ENCODE measurements at regions not wholly inside any gene's neighbourhood (a gene's known extent, or its start where the extent isn't known, plus 50 kb on each side); places are given as distances from the start of the nearest gene placed in this dataset.
"Not testable (repeated sequence)": the region's sequence is repeated elsewhere in the genome, so short reads cannot be mapped to it uniquely, and the experiment has no call there.

GRCh38 chr12:5166976-5167375, 123.3 kb downstream of the KCNA5 start:
- DNase-seq: no peak

- no peak for DNase-seq
These were observed 124.5 kb downstream of the KCNA5 start for GRCh38 chr12:5168148-5168547.

- no peak for DNase-seq
These were observed 127.2 kb downstream of the KCNA5 start for GRCh38 chr12:5170844-5171243.

GRCh38 chr12:5171701-5172100, 128.0 kb downstream of the KCNA5 start:
- peak; percentile 64 for DNase-seq

DNA sequence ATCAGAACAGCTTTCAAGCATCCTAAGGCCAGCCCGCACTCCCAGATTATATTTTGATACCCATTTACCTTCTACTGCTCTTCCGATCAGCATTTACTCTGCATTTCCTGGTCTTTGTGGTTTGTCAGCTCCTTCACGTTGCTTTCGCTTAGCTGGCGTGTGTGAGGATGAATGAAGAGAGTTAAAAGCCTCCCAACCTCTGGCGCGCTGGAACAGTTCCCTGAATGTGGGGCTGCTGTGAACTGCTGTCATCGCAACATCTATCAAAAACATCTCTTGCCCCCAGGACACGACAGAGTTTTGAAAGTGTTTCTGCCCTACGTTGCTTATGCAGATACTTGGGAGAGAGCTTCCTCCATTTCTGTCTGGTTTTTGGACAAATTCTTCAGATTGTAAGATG, 129.2 kb downstream of the KCNA5 start:
- no peak for DNase-seq

DNA sequence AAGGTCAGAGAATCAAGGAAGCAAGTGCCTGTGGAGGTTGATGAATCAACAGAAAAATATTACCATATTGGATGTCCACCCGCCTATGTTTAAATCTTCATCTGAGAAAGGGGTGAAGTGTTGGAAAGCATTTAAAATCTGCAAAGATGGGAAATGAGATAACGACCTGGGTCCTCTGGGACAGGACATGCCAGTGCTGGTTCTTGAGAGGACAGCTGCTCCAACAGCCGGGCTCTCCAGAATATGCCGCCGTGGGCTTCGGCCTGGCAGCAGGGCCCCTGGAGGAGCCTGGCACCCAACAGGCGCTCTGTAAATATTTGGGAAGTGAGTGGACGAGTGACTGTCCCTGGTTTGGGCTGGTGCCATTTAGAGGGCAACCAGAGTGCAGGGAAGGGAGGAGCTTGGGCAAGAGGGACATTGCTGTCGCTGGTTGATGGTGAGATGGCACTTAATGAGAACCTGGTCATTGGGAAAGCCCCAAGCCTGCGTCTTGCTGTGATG, 129.9 kb downstream of the KCNA5 start:
- no peak for DNase-seq

DNA sequence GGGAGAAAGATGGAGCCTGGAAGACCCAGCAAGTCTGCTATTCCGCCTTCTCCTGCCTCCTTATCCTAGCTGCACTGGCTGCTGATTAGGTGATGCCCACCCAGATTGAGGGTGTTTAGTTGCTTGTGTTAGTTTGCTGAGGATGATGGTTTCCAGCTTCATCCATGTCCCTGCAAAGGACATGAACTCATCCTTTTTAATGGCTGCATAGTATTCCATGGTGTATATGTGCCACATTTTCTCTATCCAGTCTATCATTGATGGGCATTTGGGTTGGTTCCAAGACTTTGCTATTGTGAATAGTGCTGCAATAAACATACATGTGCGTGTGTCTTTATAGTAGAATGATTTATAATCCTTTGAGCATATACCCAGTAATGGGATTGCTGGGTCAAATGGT, 131.7 kb downstream of the KCNA5 start:
- not testable (repeated sequence) for DNase-seq

- no peak for DNase-seq
These were observed 132.4 kb downstream of the KCNA5 start for GRCh38 chr12:5176036-5176435.

DNA sequence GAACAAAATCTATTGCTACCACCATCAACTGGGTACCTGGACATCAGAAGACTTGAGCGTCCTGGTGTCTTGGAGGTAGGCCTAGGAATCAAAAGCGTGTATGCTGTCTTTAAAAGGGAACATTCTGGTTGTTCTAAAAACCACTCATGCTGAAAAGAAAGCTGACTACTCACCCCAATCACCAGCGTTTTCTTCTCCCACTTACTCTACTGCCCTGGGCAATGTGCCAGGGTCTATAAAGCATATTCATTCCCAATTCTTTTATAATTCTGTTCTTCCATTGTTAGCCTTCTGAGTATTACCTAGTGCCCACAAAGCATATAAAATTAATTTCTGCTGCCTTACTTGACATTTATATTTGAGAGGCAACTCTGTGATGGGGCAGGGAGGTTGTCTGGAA, 133.4 kb downstream of the KCNA5 start:
- no peak for DNase-seq

DNA sequence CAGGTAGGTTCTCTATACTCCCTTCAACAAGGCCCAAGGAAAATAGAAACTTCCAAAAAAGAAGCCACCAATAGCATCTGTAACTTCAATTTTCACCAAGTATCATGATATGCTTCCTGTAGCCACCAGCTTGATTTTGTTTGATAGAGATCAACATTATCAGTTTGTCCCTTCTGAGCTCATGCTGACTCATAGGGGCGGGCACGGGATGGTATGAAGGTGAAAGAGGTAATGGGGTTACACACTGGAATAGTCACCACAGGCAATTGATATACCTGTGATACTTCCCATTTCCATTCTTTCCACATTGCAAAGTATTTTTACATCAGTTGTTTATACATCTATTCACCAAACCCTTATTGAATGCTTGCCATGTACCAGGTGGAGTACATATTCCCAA, 134.1 kb downstream of the KCNA5 start:
- no peak for DNase-seq

- DNase-seq: no peak
These were observed 134.9 kb downstream of the KCNA5 start for GRCh38 chr12:5178571-5178970.

GRCh38 chr12:5180496-5180895, 136.8 kb downstream of the KCNA5 start:
- DNase-seq: no peak

DNA sequence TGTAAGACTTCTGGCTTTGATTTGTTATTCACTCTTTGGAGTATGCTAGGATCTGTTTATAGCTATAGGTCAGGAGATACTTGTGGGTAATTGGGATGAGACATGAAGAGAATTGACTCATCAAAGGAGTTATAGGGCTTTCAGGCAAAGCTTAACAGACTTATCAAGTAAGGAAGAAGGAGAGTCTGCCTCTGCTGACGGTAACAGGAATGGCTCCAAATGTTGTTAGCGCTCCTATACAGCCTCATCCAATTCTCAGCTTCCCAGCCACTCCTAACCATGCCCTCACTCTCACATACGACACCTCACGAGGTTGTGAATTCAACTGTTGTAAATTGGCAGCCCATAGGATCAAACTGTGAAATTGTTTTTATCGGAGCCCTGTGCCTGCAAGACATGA, 140.5 kb downstream of the KCNA5 start:
- no peak for DNase-seq

DNA sequence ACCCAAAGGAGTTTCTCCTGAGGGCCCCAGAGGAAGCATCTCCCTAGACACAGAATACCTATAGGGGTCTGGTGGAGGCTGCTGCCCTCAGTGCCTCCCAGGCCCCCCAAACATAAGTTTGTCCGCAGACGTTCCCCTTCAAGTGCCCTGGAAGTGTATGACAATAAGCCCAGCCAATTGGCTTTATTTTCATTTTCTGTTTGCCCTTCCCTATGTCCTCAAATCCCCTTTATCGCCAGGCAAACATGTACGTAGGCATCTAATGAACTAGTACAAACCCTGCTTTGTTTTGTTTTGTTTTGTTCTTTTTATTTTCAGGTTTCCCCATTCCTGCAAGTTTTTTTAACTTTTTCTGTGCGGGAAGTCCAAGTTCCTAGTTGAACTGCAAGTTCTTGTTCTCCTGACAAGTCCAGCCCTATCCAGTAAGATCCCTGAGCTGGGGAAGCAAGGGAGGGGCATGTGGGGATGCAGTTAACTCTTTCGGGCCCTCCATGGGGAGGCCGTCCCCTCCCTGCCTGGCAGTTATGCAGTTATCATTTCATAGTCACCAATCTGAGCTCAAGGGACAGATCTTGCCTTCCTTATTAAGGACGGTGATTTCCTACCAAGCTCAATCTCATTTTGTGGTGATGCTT, 141.9 kb downstream of the KCNA5 start:
- no peak for DNase-seq

- no peak for DNase-seq
These were observed 143.0 kb downstream of the KCNA5 start for GRCh38 chr12:5186715-5187114.

DNA sequence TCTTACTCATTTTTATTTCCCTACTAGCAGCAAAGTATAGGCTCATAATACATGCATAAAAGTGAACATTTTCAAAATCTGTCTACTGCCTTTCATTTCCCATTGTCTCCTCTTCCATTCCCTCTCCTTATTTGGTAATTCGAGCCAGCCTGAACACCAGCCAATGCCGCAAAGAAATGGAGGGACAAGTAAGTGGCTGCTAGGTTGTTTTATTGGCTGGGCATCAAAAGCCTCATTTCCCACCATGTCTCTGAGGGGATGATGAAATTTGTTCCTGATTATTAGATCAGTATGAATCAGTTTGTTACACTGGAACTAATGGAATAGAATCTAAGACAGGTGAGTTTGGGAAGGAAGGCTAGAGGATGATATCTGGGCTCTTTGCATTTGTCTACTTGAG, 143.5 kb downstream of the KCNA5 start:
- DNase-seq: peak; percentile 24

DNA sequence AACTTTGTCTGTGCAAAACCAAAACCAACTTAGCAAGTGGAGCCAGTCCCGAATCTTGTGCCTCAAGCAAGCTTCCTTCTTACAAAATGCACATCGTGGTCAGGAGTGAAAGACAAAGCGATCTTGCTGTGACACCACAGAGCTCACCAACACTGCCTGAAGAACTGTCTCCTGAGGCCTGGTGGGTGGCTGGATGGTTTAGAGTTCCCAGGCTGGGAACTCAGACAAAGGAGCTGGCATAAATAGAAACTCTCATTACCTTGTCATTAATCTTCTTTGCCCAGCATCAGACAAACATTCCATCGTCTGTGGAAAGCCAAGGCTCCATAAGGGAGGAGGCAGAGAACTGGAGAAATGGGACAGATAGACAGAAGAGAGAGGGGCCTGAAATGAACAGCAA, 144.8 kb downstream of the KCNA5 start:
- no peak for DNase-seq

- no peak for DNase-seq
These were observed 145.5 kb downstream of the KCNA5 start for GRCh38 chr12:5189173-5189572.

DNA sequence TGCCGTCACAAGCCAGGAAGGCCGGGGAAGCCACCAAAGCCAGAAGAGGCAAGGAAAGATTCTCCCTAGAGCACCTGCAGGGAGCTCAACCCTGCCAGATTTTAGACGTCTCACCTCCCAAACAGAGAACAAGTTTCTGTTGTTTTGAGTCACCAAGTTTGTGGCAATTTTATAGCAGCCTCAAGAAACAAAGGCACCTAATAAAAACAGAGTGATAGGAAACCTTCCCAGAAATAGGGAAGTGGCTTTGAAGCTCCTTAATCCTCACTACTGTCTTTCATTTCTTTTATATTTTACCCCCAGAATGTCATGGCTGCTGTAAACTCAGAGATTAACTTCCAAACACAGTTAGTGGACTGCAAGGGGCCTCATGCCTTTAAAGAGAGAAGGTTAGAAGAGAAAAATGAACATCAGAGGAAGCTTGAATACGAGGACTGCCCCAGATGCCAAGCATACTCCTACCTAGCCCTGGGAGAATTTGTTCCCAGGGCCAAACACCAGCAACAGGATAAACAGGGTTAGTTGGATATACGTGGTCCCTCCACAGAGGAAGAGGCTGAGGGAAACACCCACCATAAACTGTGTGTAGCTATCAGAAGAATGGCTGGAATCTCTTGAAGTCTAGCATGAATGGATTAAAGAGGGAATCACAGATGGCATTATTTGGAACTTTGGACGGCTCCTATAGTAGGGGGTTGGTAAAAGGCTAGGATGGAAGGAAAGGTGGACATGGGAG, 148.3 kb downstream of the KCNA5 start:
- DNase-seq: no peak

GRCh38 chr12:5192726-5193125, 149.0 kb downstream of the KCNA5 start:
- no peak for DNase-seq

DNA sequence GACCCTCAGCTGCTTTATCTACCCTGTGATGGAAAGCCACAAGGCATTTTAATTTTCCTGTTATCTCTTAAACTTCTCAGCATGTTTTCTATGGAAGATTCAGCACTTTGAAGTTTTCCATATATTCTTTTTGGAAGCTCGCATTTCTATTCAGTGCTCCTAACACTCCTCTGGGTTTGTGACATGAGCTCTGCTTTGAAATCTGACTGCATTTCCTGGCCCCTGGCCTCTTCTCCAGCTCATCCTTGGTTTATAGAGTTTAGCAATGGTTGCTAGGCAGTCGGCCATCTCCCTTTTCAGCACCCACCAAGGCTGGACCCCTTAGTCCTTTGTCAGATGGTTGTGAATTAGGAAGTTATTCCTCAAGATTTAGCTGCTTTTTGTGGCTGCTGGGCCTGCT, 150.6 kb downstream of the KCNA5 start:
- DNase-seq: no peak

DNA sequence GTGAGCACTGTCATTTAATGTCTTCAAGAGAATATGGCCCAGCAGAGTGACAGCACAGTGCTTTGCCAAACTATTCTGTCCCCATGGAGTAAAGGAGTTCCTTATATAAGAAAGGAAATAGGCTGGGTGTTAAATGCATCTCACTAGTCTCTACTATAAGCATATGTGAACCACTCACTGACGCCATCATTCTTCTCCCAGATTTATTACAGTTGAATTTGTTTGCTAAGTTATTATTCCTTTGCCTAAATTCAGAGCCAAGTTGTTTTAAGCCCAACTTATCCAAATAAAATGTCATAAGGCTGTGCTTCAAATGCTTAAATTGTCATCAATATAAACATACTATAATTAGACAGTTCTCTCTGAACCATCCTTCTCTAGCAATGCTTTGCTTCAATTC, 151.6 kb downstream of the KCNA5 start:
- DNase-seq: no peak

DNA sequence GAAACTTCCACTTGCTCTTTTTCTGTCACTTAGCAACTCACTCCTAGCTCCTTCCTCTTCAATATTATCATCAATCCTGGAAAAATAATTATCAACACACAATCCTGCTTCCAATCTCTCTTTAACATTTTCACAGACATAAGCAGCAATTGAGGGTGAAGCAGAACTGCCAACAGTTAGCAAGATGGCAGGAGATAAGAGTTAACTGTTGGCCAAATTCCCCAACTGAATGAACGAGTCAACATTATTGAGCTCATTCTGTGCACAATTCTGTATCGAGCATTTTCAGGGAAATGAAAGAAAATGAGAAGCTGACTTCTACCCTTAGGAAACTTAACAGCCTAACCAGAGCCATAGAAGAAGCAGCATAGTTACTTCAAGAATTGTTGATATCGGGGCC, 152.0 kb downstream of the KCNA5 start:
- no peak for DNase-seq

DNA sequence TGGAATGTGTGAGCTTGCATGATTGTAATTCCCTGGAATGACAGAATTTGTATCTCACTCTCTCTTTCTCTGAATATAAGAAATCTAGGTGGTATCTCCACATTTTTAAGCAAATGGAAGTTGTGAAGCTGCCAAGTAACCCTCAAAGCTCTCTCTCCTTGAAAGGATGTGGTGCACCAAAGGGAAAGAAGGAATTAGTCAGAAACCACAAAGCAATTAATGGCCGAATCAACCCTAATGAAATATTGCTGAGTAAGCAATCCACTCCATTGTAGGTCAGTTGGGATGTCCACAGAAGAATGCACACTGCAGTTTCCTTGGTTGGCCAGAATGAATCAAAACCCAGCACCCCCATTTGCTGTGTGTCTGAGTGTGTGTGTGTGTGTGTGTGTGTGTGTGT, 153.5 kb downstream of the KCNA5 start:
- no peak for DNase-seq

DNA sequence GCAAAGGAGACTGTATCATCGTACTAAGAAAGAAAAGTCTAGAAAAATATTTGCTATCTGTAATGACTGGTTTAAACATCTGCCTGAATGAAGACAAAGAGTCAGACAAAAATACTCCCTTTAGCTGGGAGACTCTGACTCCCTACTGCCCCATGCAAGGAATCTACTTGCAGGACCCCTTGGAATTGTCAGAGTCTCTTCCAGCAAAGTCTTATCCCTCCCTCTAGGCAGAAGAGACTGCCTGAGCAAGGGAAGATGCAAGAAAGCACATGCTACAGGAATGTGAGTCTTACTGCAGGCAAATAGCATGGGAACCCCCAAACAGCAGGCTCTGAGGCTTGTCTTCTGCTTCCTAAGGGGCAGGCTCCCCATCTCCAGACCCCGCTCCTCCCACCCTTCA, 154.0 kb downstream of the KCNA5 start:
- DNase-seq: no peak

Measured in NCI-H146 (cell line).